ENCODE measurements at regions not wholly inside any gene's neighbourhood (a gene's known extent, or its start where the extent isn't known, plus 50 kb on each side); places are given as distances from the start of the nearest gene placed in this dataset.

DNA sequence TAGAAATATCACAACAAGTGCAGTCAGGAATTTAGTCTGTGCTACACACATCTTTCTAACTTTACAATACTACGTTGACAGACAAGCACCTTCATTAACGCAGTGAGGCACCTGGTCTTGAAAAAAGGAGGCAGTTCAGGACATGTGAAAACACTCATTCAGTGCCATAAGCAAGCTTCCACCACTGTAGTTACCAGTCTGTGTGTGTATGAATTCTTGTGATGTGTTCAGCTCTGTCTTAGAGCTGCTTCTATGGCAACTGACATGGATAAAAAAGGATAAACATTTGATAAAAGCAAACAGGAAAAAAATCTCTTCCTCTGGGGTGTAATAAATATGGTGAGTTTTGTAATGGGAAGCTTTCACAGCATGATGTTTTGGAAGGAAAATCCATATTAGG, 623.8 kb upstream of the NXPH2 start:
- TF ChIP-seq POLR2AphosphoS5 (IDR thresholded peaks at IDR 0.05; ENCODE audit: control insufficient read depth, insufficient read depth, low read depth, low read length) (no peak), RBM39 (optimal IDR thresholded peaks at IDR 0.05; ENCODE audit: low read depth, low read length) (no peak), CREB1 (IDR thresholded peaks at IDR 0.05) (no peak), CREB1 (CRISPR knock-in tag; IDR thresholded peaks at IDR 0.05) (no peak), STAG1 (CRISPR knock-in tag; IDR thresholded peaks at IDR 0.05; ENCODE audit: borderline replicate concordance) (no peak), MEF2A (IDR thresholded peaks at IDR 0.05; ENCODE audit: control insufficient read depth, low read depth, low read length) (no peak), CBX2 (IDR thresholded peaks at IDR 0.05; ENCODE audit: insufficient read depth, low read length, poor library complexity, severe bottlenecking) (no peak), ZNF143 (CRISPR knock-in tag; IDR thresholded peaks at IDR 0.05) (no peak), ZNF24 (IDR thresholded peaks at IDR 0.05) (no peak), TCF3 (CRISPR knock-in tag; IDR thresholded peaks at IDR 0.05) (no peak), FOS (IDR thresholded peaks at IDR 0.05; ENCODE audit: extremely low read depth, insufficient read length) (no peak)
- TF ChIP-seq, protein P1, sequence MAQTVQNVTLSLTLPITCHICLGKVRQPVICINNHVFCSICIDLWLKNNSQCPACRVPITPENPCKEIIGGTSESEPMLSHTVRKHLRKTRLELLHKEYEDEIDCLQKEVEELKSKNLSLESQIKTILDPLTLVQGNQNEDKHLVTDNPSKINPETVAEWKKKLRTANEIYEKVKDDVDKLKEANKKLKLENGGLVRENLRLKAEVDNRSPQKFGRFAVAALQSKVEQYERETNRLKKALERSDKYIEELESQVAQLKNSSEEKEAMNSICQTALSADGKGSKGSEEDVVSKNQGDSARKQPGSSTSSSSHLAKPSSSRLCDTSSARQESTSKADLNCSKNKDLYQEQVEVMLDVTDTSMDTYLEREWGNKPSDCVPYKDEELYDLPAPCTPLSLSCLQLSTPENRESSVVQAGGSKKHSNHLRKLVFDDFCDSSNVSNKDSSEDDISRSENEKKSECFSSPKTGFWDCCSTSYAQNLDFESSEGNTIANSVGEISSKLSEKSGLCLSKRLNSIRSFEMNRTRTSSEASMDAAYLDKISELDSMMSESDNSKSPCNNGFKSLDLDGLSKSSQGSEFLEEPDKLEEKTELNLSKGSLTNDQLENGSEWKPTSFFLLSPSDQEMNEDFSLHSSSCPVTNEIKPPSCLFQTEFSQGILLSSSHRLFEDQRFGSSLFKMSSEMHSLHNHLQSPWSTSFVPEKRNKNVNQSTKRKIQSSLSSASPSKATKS (CRISPR knock-in tag; IDR thresholded peaks at IDR 0.05) = no peak
- TF ChIP-seq, protein P2, sequence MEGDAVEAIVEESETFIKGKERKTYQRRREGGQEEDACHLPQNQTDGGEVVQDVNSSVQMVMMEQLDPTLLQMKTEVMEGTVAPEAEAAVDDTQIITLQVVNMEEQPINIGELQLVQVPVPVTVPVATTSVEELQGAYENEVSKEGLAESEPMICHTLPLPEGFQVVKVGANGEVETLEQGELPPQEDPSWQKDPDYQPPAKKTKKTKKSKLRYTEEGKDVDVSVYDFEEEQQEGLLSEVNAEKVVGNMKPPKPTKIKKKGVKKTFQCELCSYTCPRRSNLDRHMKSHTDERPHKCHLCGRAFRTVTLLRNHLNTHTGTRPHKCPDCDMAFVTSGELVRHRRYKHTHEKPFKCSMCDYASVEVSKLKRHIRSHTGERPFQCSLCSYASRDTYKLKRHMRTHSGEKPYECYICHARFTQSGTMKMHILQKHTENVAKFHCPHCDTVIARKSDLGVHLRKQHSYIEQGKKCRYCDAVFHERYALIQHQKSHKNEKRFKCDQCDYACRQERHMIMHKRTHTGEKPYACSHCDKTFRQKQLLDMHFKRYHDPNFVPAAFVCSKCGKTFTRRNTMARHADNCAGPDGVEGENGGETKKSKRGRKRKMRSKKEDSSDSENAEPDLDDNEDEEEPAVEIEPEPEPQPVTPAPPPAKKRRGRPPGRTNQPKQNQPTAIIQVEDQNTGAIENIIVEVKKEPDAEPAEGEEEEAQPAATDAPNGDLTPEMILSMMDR (IDR thresholded peaks at IDR 0.05 in 2 of 3, conservative IDR thresholded peaks at IDR 0.05 in 1 of 3; ENCODE audit: insufficient read depth in 2 of 3, low read depth in 1 of 3, low read length in 3 of 3) = no peak
- TF ChIP-seq, protein P3, sequence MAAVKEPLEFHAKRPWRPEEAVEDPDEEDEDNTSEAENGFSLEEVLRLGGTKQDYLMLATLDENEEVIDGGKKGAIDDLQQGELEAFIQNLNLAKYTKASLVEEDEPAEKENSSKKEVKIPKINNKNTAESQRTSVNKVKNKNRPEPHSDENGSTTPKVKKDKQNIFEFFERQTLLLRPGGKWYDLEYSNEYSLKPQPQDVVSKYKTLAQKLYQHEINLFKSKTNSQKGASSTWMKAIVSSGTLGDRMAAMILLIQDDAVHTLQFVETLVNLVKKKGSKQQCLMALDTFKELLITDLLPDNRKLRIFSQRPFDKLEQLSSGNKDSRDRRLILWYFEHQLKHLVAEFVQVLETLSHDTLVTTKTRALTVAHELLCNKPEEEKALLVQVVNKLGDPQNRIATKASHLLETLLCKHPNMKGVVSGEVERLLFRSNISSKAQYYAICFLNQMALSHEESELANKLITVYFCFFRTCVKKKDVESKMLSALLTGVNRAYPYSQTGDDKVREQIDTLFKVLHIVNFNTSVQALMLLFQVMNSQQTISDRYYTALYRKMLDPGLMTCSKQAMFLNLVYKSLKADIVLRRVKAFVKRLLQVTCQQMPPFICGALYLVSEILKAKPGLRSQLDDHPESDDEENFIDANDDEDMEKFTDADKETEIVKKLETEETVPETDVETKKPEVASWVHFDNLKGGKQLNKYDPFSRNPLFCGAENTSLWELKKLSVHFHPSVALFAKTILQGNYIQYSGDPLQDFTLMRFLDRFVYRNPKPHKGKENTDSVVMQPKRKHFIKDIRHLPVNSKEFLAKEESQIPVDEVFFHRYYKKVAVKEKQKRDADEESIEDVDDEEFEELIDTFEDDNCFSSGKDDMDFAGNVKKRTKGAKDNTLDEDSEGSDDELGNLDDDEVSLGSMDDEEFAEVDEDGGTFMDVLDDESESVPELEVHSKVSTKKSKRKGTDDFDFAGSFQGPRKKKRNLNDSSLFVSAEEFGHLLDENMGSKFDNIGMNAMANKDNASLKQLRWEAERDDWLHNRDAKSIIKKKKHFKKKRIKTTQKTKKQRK (IDR thresholded peaks at IDR 0.05; ENCODE audit: borderline replicate concordance, low read depth, low read length) = no peak
